ENCODE measurements at regions not wholly inside any gene's neighbourhood (a gene's known extent, or its start where the extent isn't known, plus 50 kb on each side); places are given as distances from the start of the nearest gene placed in this dataset.

DNA sequence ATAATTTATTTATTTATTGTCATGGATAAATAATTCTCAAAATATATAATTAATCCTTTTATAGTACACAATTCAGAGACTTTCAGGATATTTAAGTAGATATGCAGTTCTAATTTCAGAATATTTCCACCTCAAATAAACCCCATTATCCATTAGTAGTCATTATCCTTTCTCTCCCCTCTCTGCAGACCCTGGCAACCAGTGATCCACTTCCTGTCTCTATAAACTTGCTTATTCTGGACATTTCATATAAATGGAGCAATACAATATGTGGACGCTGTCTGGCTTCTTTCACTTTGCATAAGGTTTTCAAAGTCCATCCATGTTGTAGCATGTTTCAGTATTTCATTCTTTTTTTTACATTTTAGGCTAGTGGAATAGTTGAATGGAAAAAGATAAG, 230.2 kb downstream of the FZD1 start:
- H3K4me2 ChIP-seq (ENCODE audit: low read depth, low read length): no peak overlapping the region
- in situ Hi-C loops (cut with HindIII; ENCODE audit: extremely low pct_ligation_motif_present, low pct_unique_long_range_greater_than_20kb) (no loop called here), intact Hi-C loops (cut with micrococcal nuclease; ENCODE audit: unreplicated experiment) (no loop called here)
- no peak for DNase-seq (ENCODE audit: low spot score)
- TF ChIP-seq TP53 (CRISPR knock-in tag; conservative IDR thresholded peaks at IDR 0.05) (no peak), MTF2 (CRISPR knock-in tag; IDR thresholded peaks at IDR 0.05; ENCODE audit: borderline replicate concordance) (no peak), KLF13 (CRISPR knock-in tag; IDR thresholded peaks at IDR 0.05) (no peak), ZBTB7B (CRISPR knock-in tag; IDR thresholded peaks at IDR 0.05) (no peak), GLI4 (CRISPR knock-in tag; IDR thresholded peaks at IDR 0.05; ENCODE audit: borderline replicate concordance) (no peak), ZNF350 (CRISPR knock-in tag; IDR thresholded peaks at IDR 0.05; ENCODE audit: borderline replicate concordance, low read depth) (no peak), DPF2 (CRISPR knock-in tag; IDR thresholded peaks at IDR 0.05; ENCODE audit: borderline replicate concordance, low read depth) (no peak), ZFP37 (CRISPR knock-in tag; IDR thresholded peaks at IDR 0.05; ENCODE audit: borderline replicate concordance) (no peak), ZNF713 (CRISPR knock-in tag; IDR thresholded peaks at IDR 0.05) (no peak), ELF3 (CRISPR knock-in tag; IDR thresholded peaks at IDR 0.05) (no peak), RBAK (CRISPR knock-in tag; IDR thresholded peaks at IDR 0.05) (no peak), HMG20B (CRISPR knock-in tag; conservative IDR thresholded peaks at IDR 0.05) (no peak)
- TF ChIP-seq, protein P1, sequence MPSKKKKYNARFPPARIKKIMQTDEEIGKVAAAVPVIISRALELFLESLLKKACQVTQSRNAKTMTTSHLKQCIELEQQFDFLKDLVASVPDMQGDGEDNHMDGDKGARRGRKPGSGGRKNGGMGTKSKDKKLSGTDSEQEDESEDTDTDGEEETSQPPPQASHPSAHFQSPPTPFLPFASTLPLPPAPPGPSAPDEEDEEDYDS (CRISPR knock-in tag; IDR thresholded peaks at IDR 0.05): no peak
- TF ChIP-seq, protein P2, sequence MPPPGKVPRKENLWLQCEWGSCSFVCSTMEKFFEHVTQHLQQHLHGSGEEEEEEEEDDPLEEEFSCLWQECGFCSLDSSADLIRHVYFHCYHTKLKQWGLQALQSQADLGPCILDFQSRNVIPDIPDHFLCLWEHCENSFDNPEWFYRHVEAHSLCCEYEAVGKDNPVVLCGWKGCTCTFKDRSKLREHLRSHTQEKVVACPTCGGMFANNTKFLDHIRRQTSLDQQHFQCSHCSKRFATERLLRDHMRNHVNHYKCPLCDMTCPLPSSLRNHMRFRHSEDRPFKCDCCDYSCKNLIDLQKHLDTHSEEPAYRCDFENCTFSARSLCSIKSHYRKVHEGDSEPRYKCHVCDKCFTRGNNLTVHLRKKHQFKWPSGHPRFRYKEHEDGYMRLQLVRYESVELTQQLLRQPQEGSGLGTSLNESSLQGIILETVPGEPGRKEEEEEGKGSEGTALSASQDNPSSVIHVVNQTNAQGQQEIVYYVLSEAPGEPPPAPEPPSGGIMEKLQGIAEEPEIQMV (CRISPR knock-in tag; IDR thresholded peaks at IDR 0.05; ENCODE audit: low read depth): no peak
- TF ChIP-seq, protein P3, sequence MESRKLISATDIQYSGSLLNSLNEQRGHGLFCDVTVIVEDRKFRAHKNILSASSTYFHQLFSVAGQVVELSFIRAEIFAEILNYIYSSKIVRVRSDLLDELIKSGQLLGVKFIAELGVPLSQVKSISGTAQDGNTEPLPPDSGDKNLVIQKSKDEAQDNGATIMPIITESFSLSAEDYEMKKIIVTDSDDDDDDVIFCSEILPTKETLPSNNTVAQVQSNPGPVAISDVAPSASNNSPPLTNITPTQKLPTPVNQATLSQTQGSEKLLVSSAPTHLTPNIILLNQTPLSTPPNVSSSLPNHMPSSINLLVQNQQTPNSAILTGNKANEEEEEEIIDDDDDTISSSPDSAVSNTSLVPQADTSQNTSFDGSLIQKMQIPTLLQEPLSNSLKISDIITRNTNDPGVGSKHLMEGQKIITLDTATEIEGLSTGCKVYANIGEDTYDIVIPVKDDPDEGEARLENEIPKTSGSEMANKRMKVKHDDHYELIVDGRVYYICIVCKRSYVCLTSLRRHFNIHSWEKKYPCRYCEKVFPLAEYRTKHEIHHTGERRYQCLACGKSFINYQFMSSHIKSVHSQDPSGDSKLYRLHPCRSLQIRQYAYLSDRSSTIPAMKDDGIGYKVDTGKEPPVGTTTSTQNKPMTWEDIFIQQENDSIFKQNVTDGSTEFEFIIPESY (CRISPR knock-in tag; IDR thresholded peaks at IDR 0.05): no peak
- TF ChIP-seq, protein P4, sequence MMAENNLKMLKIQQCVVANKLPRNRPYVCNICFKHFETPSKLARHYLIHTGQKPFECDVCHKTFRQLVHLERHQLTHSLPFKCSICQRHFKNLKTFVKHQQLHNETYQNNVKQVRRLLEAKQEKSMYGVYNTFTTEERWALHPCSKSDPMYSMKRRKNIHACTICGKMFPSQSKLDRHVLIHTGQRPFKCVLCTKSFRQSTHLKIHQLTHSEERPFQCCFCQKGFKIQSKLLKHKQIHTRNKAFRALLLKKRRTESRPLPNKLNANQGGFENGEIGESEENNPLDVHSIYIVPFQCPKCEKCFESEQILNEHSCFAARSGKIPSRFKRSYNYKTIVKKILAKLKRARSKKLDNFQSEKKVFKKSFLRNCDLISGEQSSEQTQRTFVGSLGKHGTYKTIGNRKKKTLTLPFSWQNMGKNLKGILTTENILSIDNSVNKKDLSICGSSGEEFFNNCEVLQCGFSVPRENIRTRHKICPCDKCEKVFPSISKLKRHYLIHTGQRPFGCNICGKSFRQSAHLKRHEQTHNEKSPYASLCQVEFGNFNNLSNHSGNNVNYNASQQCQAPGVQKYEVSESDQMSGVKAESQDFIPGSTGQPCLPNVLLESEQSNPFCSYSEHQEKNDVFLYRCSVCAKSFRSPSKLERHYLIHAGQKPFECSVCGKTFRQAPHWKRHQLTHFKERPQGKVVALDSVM (CRISPR knock-in tag; IDR thresholded peaks at IDR 0.05): no peak
- WGBS (ENCODE audit: low lambda C conversion rate): 3% methylated on average over 1 of the region's 1 CpG
- no peak overlapping the region for H2AFZ ChIP-seq (ENCODE audit: low read length)
- H3K27me3 ChIP-seq (ENCODE audit: control insufficient read depth in 1 of 2, insufficient read depth in 2 of 2, low read length in 2 of 2): no peaks in the 10 kb centered on the region
- no peaks in the 10 kb centered on the region for H3K79me2 ChIP-seq (ENCODE audit: insufficient read depth, low read length)
- H3K9ac ChIP-seq (ENCODE audit: insufficient read depth, low read depth, low read length): no peak overlapping the region
- no peak for FAIRE-seq
- H4K20me1 ChIP-seq (ENCODE audit: insufficient read depth, low read length): no peaks in the 10 kb centered on the region
- ATAC-seq: no peak
- CTCF ChIA-PET (ENCODE audit: low intra/inter-chr PET ratio, low total read pairs): no interaction called here
- no peak overlapping the region for H3K4me3 ChIP-seq (replicated peaks in 1 of 3; ENCODE audit: insufficient read depth in 1 of 3, low read depth in 2 of 3, low read length in 3 of 3)
- no peaks in the 10 kb centered on the region for H3K4me1 ChIP-seq (ENCODE audit: insufficient read depth, low read length)
- H3K9me3 ChIP-seq (ENCODE audit: low read length): no peaks in the 10 kb centered on the region
- BruUV-seq (replicated peaks): no TSS peak
- no peaks in the 10 kb centered on the region for H3K36me3 ChIP-seq (replicated peaks in 1 of 2; ENCODE audit: control insufficient read depth in 1 of 2, insufficient read depth in 2 of 2, low read length in 2 of 2)
- H3K27ac ChIP-seq (ENCODE audit: extremely low read length, insufficient read depth, low read length): no peak overlapping the region
- POLR2A ChIA-PET: no interaction called here

All from HepG2 (cell line).